Stimulated activated naive CD4-positive, alpha-beta T cell (primary cell): ENCODE measurements at regions not wholly inside any gene's neighbourhood (a gene's known extent, or its start where the extent isn't known, plus 50 kb on each side); places are given as distances from the start of the nearest gene placed in this dataset.
"Not testable (repeated sequence)": the region's sequence is repeated elsewhere in the genome, so short reads cannot be mapped to it uniquely, and the experiment has no call there.

Experiments used
- DNase-seq, 6 experiments: peaks; one replicate each; lab custom pipeline; 2025; lab: John Stamatoyannopoulos, UW

GRCh38 chr4:164210377-164210776 lies 543.6 kb upstream of the SMIM31 start:
- DNase-seq = no peak

GRCh38 chr4:164212134-164212533 lies 541.8 kb upstream of the SMIM31 start:
- DNase-seq = no peak

GRCh38 chr4:164212714-164213113 lies 541.2 kb upstream of the SMIM31 start:
- DNase-seq = no peak

GRCh38 chr4:164215113-164215741 lies 538.7 kb upstream of the SMIM31 start:
- DNase-seq = no peak

GRCh38 chr4:164221631-164222030 lies 532.3 kb upstream of the SMIM31 start:
- DNase-seq = no peak

- DNase-seq = no peak
These were observed 529.1 kb upstream of the SMIM31 start for GRCh38 chr4:164224871-164225270.

GRCh38 chr4:164229255-164229654 lies 524.7 kb upstream of the SMIM31 start:
- DNase-seq = no peak

- no peak for DNase-seq
These were observed 514.5 kb upstream of the SMIM31 start for GRCh38 chr4:164239433-164239832.

GRCh38 chr4:164239976-164240375 lies 514.0 kb upstream of the SMIM31 start:
- no peak for DNase-seq

GRCh38 chr4:164251257-164251656 lies 502.7 kb upstream of the SMIM31 start:
- no peak for DNase-seq

GRCh38 chr4:164252286-164252685 lies 501.6 kb upstream of the SMIM31 start:
- DNase-seq = no peak

- DNase-seq = no peak
These were observed 492.1 kb upstream of the SMIM31 start for GRCh38 chr4:164261831-164262230.

- DNase-seq = not testable (repeated sequence)
These were observed 491.4 kb upstream of the SMIM31 start for GRCh38 chr4:164262508-164262907.

- not testable (repeated sequence) for DNase-seq
These were observed 476.5 kb upstream of the SMIM31 start for GRCh38 chr4:164277414-164277813.

GRCh38 chr4:164287173-164287572 lies 466.8 kb upstream of the SMIM31 start:
- DNase-seq = no peak

- DNase-seq = no peak
These were observed 465.4 kb upstream of the SMIM31 start for GRCh38 chr4:164288578-164288977.

- DNase-seq = no peak
These were observed 460.7 kb upstream of the SMIM31 start for GRCh38 chr4:164293203-164293602.

- no peak for DNase-seq
These were observed 460.2 kb upstream of the SMIM31 start for GRCh38 chr4:164293743-164294142.

- DNase-seq = no peak
These were observed 452.5 kb upstream of the SMIM31 start for GRCh38 chr4:164301430-164301829.

GRCh38 chr4:164304101-164304639 lies 449.8 kb upstream of the SMIM31 start:
- no peak for DNase-seq

- no peak for DNase-seq
These were observed 449.1 kb upstream of the SMIM31 start for GRCh38 chr4:164304861-164305260.

- no peak for DNase-seq
These were observed 446.7 kb upstream of the SMIM31 start for GRCh38 chr4:164307262-164307661.

- DNase-seq = no peak
These were observed 441.3 kb upstream of the SMIM31 start for GRCh38 chr4:164312671-164313070.

- DNase-seq = no peak
These were observed 440.1 kb upstream of the SMIM31 start for GRCh38 chr4:164313853-164314252.
